ENCODE measurements at regions not wholly inside any gene's neighbourhood (a gene's known extent, or its start where the extent isn't known, plus 50 kb on each side); places are given as distances from the start of the nearest gene placed in this dataset.

DNA sequence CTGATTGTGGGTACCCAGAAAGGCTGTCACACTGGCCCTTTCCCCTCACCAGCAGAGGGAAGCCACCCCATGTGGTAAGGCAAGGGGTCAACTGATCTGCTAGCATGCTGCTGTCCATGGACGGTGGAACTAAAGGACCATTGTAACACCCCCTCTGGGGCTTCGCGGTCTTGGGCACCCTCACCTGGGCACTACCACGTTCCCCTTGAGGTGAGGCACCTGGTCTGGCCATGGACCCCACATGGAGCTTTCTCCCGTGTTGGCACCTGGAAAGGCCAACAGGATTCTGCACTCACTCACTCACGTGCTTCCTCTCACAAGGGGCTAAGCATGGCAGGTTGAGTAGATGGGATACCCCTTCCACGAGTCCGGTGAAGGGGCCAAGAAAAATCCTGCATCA, 72.0 kb upstream of the RFX3 start (continued):
- TF ChIP-seq HDAC2 (IDR thresholded peaks at IDR 0.05) (no peak), SIX5 (IDR thresholded peaks at IDR 0.05; ENCODE audit: low read depth, low read length, severe bottlenecking) (no peak), NFYB (IDR thresholded peaks at IDR 0.05; ENCODE audit: insufficient read depth, low read depth, low read length) (no peak), TARDBP (IDR thresholded peaks at IDR 0.05; ENCODE audit: borderline replicate concordance) (no peak), TBL1XR1 (IDR thresholded peaks at IDR 0.05; ENCODE audit: low read depth, low read length) (no peak), TCF7 (IDR thresholded peaks at IDR 0.05; ENCODE audit: borderline replicate concordance) (no peak), BRCA1 (IDR thresholded peaks at IDR 0.05; ENCODE audit: low read depth, low read length) (no peak), ZNF622 (IDR thresholded peaks at IDR 0.05) (no peak), YBX1 (IDR thresholded peaks at IDR 0.05) (no peak)
- TF ChIP-seq, protein P1, sequence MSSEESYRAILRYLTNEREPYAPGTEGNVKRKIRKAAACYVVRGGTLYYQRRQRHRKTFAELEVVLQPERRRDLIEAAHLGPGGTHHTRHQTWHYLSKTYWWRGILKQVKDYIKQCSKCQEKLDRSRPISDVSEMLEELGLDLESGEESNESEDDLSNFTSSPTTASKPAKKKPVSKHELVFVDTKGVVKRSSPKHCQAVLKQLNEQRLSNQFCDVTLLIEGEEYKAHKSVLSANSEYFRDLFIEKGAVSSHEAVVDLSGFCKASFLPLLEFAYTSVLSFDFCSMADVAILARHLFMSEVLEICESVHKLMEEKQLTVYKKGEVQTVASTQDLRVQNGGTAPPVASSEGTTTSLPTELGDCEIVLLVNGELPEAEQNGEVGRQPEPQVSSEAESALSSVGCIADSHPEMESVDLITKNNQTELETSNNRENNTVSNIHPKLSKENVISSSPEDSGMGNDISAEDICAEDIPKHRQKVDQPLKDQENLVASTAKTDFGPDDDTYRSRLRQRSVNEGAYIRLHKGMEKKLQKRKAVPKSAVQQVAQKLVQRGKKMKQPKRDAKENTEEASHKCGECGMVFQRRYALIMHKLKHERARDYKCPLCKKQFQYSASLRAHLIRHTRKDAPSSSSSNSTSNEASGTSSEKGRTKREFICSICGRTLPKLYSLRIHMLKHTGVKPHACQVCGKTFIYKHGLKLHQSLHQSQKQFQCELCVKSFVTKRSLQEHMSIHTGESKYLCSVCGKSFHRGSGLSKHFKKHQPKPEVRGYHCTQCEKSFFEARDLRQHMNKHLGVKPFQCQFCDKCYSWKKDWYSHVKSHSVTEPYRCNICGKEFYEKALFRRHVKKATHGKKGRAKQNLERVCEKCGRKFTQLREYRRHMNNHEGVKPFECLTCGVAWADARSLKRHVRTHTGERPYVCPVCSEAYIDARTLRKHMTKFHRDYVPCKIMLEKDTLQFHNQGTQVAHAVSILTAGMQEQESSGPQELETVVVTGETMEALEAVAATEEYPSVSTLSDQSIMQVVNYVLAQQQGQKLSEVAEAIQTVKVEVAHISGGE (CRISPR knock-in tag; IDR thresholded peaks at IDR 0.05) = no peak

GRCh38 chr9:3586066-3586465, 60.3 kb upstream of the RFX3 start:
- in situ Hi-C loops (cut with MboI) (no loop called here), intact Hi-C loops (cut with micrococcal nuclease; ENCODE audit: unreplicated experiment) (no loop called here)
- Histone ChIP-seq H3K27me3 (replicated peaks in 1 of 2; ENCODE audit: control insufficient read depth in 2 of 2, insufficient read depth in 2 of 2, low read length in 1 of 2) (no peaks in the 10 kb centered on the region), H3K9ac (ENCODE audit: control insufficient read depth, insufficient read depth, low read length) (no peak overlapping the region), H3K36me3 (ENCODE audit: control insufficient read depth in 2 of 2, insufficient read depth in 2 of 2, low read length in 1 of 2) (no peaks in the 10 kb centered on the region), H3K79me2 (ENCODE audit: control insufficient read depth, insufficient read depth, low read length) (no peaks in the 10 kb centered on the region), H3K9me3 (replicated peaks; ENCODE audit: control insufficient read depth, insufficient read depth, low read length) (no peaks in the 10 kb centered on the region; the same call in 1 of the 3 replicates), H2AFZ (ENCODE audit: control insufficient read depth, low read depth, low read length) (no peak overlapping the region), H3K4me1 (ENCODE audit: control insufficient read depth, insufficient read depth, low read length) (no peaks in the 10 kb centered on the region), H3K4me3 (no peak overlapping the region), H3K27ac (ENCODE audit: control insufficient read depth, insufficient read depth) (no peak overlapping the region), H3K4me2 (ENCODE audit: control insufficient read depth, insufficient read depth) (no peak overlapping the region), H4K20me1 (ENCODE audit: control insufficient read depth, insufficient read depth) (no peaks in the 10 kb centered on the region)
- ChIA-PET SMC1A (ENCODE audit: uncharacterized antibody, unreplicated experiment) (no interaction called here), RAD21 (ENCODE audit: unreplicated experiment) (no interaction called here), POLR2A (no interaction called here), CTCF (interaction anchor here (0.6 kb wide), 1 partner anchor 24 kb away, joined by 3 read pairs; no protein-coding TSS in a partner anchor)
- FAIRE-seq (no peak), DNase-seq (ENCODE audit: low read depth, low spot score) (no peak), ATAC-seq (no peak)
- no TSS peak for BruUV-seq (replicated peaks)
- no peak for TF ChIP-seq JUNB (IDR thresholded peaks at IDR 0.05)
- no peak for TF ChIP-seq WRNIP1 (IDR thresholded peaks at IDR 0.05; ENCODE audit: borderline replicate concordance, low read depth, low read length)
- TF ChIP-seq ESRRA (IDR thresholded peaks at IDR 0.05; ENCODE audit: low read length) = no peak
- no peak for TF ChIP-seq SUPT20H (IDR thresholded peaks at IDR 0.05; ENCODE audit: borderline replicate concordance, control insufficient read depth, low read depth, low read length)
- TF ChIP-seq CEBPB (IDR thresholded peaks at IDR 0.05; ENCODE audit: borderline replicate concordance in 1 of 2, low read depth in 2 of 2, low read length in 2 of 2) = no peak
- TF ChIP-seq ZNF384 (IDR thresholded peaks at IDR 0.05; ENCODE audit: borderline replicate concordance, low read depth, low read length) = no peak
- TF ChIP-seq, protein P2, sequence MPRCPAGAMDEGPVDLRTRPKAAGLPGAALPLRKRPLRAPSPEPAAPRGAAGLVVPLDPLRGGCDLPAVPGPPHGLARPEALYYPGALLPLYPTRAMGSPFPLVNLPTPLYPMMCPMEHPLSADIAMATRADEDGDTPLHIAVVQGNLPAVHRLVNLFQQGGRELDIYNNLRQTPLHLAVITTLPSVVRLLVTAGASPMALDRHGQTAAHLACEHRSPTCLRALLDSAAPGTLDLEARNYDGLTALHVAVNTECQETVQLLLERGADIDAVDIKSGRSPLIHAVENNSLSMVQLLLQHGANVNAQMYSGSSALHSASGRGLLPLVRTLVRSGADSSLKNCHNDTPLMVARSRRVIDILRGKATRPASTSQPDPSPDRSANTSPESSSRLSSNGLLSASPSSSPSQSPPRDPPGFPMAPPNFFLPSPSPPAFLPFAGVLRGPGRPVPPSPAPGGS (IDR thresholded peaks at IDR 0.05; ENCODE audit: borderline replicate concordance, insufficient read depth, low read depth, low read length, poor library complexity, severe bottlenecking) = no peak
- TF ChIP-seq POLR2A (IDR thresholded peaks at IDR 0.05; ENCODE audit: low read depth, low read length) = no peak
- TF ChIP-seq SMAD5 (IDR thresholded peaks at IDR 0.05; ENCODE audit: low read depth) = no peak
- no peak for TF ChIP-seq NRF1 (conservative IDR thresholded peaks at IDR 0.05; ENCODE audit: low read depth, low read length)
- TF ChIP-seq HCFC1 (IDR thresholded peaks at IDR 0.05; ENCODE audit: low read length) = no peak
- no peak for TF ChIP-seq PML (IDR thresholded peaks at IDR 0.05; ENCODE audit: low read length)
- no peak for TF ChIP-seq KAT2A (conservative IDR thresholded peaks at IDR 0.05; ENCODE audit: control insufficient read depth, low read depth, low read length)
- TF ChIP-seq SMC3 (IDR thresholded peaks at IDR 0.05; ENCODE audit: borderline replicate concordance, low read length) = no peak
- no peak for TF ChIP-seq TCF12 (IDR thresholded peaks at IDR 0.05; ENCODE audit: low read depth, low read length)
